Liver (tissue), 8 donors: ENCODE measurements at regions not wholly inside any gene's neighbourhood (a gene's known extent, or its start where the extent isn't known, plus 50 kb on each side); places are given as distances from the start of the nearest gene placed in this dataset.

Experiments
- DNase-seq: peaks from one replicate; pipeline ENCODE4 v3.0.0-alpha.2; 2017; ENCODE audit warnings: low spot score
- H3K27ac ChIP-seq, 2 donors: one replicate each; pipeline ENCODE4 v1.7.0; 2013; ENCODE audit warnings: inconsistent platforms in 2 of 2, low read length in 2 of 2, control low read depth in 1 of 2, low read depth in 1 of 2, mild to moderate bottlenecking in 1 of 2
- H3K27me3 ChIP-seq, 4 donors: one replicate each; pipeline versions ENCODE4 v1.6.1 to v1.7.0; 2013; ENCODE audit warnings: low read length in 3 of 4, inconsistent platforms in 1 of 4, mild to moderate bottlenecking in 1 of 4, moderate library complexity in 1 of 4; ENCODE audit not compliant: control insufficient read depth in 4 of 4, insufficient read depth in 4 of 4
- H3K36me3 ChIP-seq, 4 donors: one replicate each; pipeline versions ENCODE4 v1.6.1 to v1.7.0; 2013; ENCODE audit warnings: low read length in 3 of 4, mild to moderate bottlenecking in 3 of 4, low read depth in 1 of 4, moderate library complexity in 1 of 4; ENCODE audit not compliant: control insufficient read depth in 4 of 4, insufficient read depth in 3 of 4
- H3K4me1 ChIP-seq, 4 donors: one replicate each; pipeline versions ENCODE4 v1.6.1 to v1.7.0; 2013; ENCODE audit warnings: low read length in 3 of 4, mild to moderate bottlenecking in 3 of 4, moderate library complexity in 1 of 4; ENCODE audit not compliant: control insufficient read depth in 4 of 4, insufficient read depth in 4 of 4
- H3K4me3 ChIP-seq, 3 donors: one replicate each; pipeline versions ENCODE4 v1.6.1 to v1.7.0; 2013; ENCODE audit warnings: low read length in 3 of 3, control low read depth in 1 of 3, low read depth in 1 of 3, mild to moderate bottlenecking in 1 of 3
- H3K9ac ChIP-seq, 2 donors: one replicate each; pipeline ENCODE4 v1.7.0; 2013; ENCODE audit warnings: low read length in 2 of 2, mild to moderate bottlenecking in 2 of 2, moderate library complexity in 2 of 2, control low read depth in 1 of 2, low read depth in 1 of 2
- H3K9me3 ChIP-seq, 4 donors: one replicate each; pipeline versions ENCODE4 v1.6.1 to v1.7.0; 2013; ENCODE audit warnings: low read length in 3 of 4; ENCODE audit not compliant: control insufficient read depth in 4 of 4
- ATF3 ChIP-seq: IDR thresholded peaks from 2 replicates; pipeline ENCODE4 v1.6.1; 2016; ENCODE audit warnings: antibody characterized with exemption
- CTCF ChIP-seq: fragments of 150-350 bp; IDR thresholded peaks from 2 replicates; pipeline ENCODE4 v1.5.1; 2017; ENCODE audit warnings: improper control_type of control experiment, low read depth, low read length; ENCODE audit not compliant: missing input control
- EGR1 ChIP-seq, 2 donors: IDR thresholded peaks; 2 replicates each; pipeline ENCODE4 v1.6.1; 2016 to 2018; ENCODE audit warnings: antibody characterized with exemption in 2 of 2, low read depth in 2 of 2
- FOXA1 ChIP-seq: IDR thresholded peaks from 2 replicates; pipeline ENCODE4 v1.6.1; 2016; ENCODE audit warnings: antibody characterized with exemption
- FOXA2 ChIP-seq: IDR thresholded peaks from 2 replicates; pipeline ENCODE4 v1.6.1; 2016; ENCODE audit warnings: antibody characterized with exemption
- GABPA ChIP-seq, 2 donors: IDR thresholded peaks in 1 of 2; conservative IDR thresholded peaks in 1 of 2; 2 replicates each; pipeline ENCODE4 v1.6.1; 2016; ENCODE audit warnings: antibody characterized with exemption in 2 of 2, mild to moderate bottlenecking in 1 of 2, moderate library complexity in 1 of 2
- HNF4A ChIP-seq, 2 donors: conservative IDR thresholded peaks; 2 replicates each; pipeline ENCODE4 v1.6.1; 2016; ENCODE audit warnings: antibody characterized with exemption in 2 of 2, mild to moderate bottlenecking in 2 of 2
- HNF4G ChIP-seq: IDR thresholded peaks from 2 replicates; pipeline ENCODE4 v1.6.1; 2016; ENCODE audit warnings: antibody characterized with exemption
- JUND ChIP-seq, 2 donors: IDR thresholded peaks; 2 replicates each; pipeline ENCODE4 v1.6.1; 2016; ENCODE audit warnings: antibody characterized with exemption in 2 of 2
- MAX ChIP-seq: IDR thresholded peaks from 2 replicates; pipeline ENCODE4 v1.6.1; 2016; ENCODE audit warnings: antibody characterized with exemption
- NR2F2 ChIP-seq: IDR thresholded peaks from 2 replicates; pipeline ENCODE4 v1.6.1; 2016; ENCODE audit warnings: antibody characterized with exemption
- RAD21 ChIP-seq, 2 donors: IDR thresholded peaks; 2 replicates each; pipeline ENCODE4 v1.6.1; 2016; ENCODE audit warnings: antibody characterized with exemption in 2 of 2, mild to moderate bottlenecking in 2 of 2
- REST ChIP-seq: IDR thresholded peaks from 2 replicates; pipeline ENCODE4 v1.6.1; 2016; ENCODE audit warnings: antibody characterized with exemption, mild to moderate bottlenecking
- RXRA ChIP-seq, 2 donors: IDR thresholded peaks; 2 replicates each; pipeline ENCODE4 v1.6.1; 2017 to 2018; ENCODE audit warnings: antibody characterized with exemption in 2 of 2, mild to moderate bottlenecking in 1 of 2
- SP1 ChIP-seq: IDR thresholded peaks from 2 replicates; pipeline ENCODE4 v1.6.1; 2018; ENCODE audit warnings: antibody characterized with exemption, mild to moderate bottlenecking
- TAF1 ChIP-seq: conservative IDR thresholded peaks from 2 replicates; pipeline ENCODE4 v1.6.1; 2016; ENCODE audit warnings: antibody characterized with exemption, mild to moderate bottlenecking
- YY1 ChIP-seq: IDR thresholded peaks from 2 replicates; pipeline ENCODE4 v1.6.1; 2016; ENCODE audit warnings: antibody characterized with exemption, mild to moderate bottlenecking
- ZBTB33 ChIP-seq: IDR thresholded peaks from 2 replicates; pipeline ENCODE4 v1.6.1; 2016; ENCODE audit warnings: antibody characterized with exemption
- WGBS: extraction: QIAGEN DNeasy Blood & Tissue Kit; methylation state at CpG from one replicate; pipeline ENCODE4 v1.1.7; 2013; 5-methylcytosine and 5-hydroxymethylcytosine counted together
- donor health status: healthy.
- donor health status: healthy.
- donor health status: healthy.
- donor health status: healthy.
- donor health status: healthy.

GRCh38 chr6:21357262-21357661, 236.3 kb upstream of the SOX4 start:
- Histone ChIP-seq H3K36me3 (no peaks in the 10 kb centered on the region), H3K27me3 (no peaks in the 10 kb centered on the region), H3K9me3 (no peaks in the 10 kb centered on the region), H3K27ac (no peak overlapping the region), H3K9ac (no peak overlapping the region), H3K4me1 (no peaks in the 10 kb centered on the region), H3K4me3 (no peak overlapping the region)
- no peak for DNase-seq
- 90% methylated on average over 8 of the region's 8 CpGs for WGBS
- TF ChIP-seq HNF4G (no peak), RAD21 (IDR thresholded peaks at IDR 0.05) (no peak)

GRCh38 chr6:21359926-21360325, 233.6 kb upstream of the SOX4 start:
- no peak for TF ChIP-seq RAD21 (IDR thresholded peaks at IDR 0.05)
- no peak for TF ChIP-seq NR2F2
- no peak for TF ChIP-seq REST
- no peak for TF ChIP-seq HNF4A (conservative IDR thresholded peaks at IDR 0.05)
- no peak for TF ChIP-seq ZBTB33
- no peak for TF ChIP-seq HNF4G
- TF ChIP-seq FOXA1: no peak
- no peak for TF ChIP-seq RXRA (IDR thresholded peaks at IDR 0.05)
- TF ChIP-seq TAF1: no peak
- TF ChIP-seq YY1: no peak
- no peak for TF ChIP-seq GABPA (IDR thresholded peaks at IDR 0.05 in 1 of 2, conservative IDR thresholded peaks at IDR 0.05 in 1 of 2)
- TF ChIP-seq JUND (IDR thresholded peaks at IDR 0.05): no peak
- TF ChIP-seq SP1: no peak
- no peak for TF ChIP-seq FOXA2
- TF ChIP-seq ATF3: no peak
- no peak for TF ChIP-seq CTCF
- TF ChIP-seq EGR1 (IDR thresholded peaks at IDR 0.05; ENCODE audit: low read depth in 2 of 2): no peak
- no peak for TF ChIP-seq MAX
- H3K9ac ChIP-seq: no peak overlapping the region
- no peaks in the 10 kb centered on the region for H3K36me3 ChIP-seq
- no peaks in the 10 kb centered on the region for H3K27me3 ChIP-seq
- 98% methylated on average over 2 of the region's 2 CpGs for WGBS
- H3K27ac ChIP-seq: no peak overlapping the region
- H3K4me1 ChIP-seq: no peaks in the 10 kb centered on the region
- DNase-seq: no peak
- no peak overlapping the region for H3K4me3 ChIP-seq
- no peaks in the 10 kb centered on the region for H3K9me3 ChIP-seq
